H1 (cell line): ENCODE measurements at regions not wholly inside any gene's neighbourhood (a gene's known extent, or its start where the extent isn't known, plus 50 kb on each side); places are given as distances from the start of the nearest gene placed in this dataset.

ENCODE experiments used
- CTCF ChIA-PET: fragments of 300-600 bp; sonication (Branson Sonifier 250); formaldehyde crosslinking; loops from one replicate; lab custom pipeline; 2021; ENCODE audit not compliant: partially characterized antibody; lab: Charles Lee
- POLR2A ChIA-PET: fragments of 300-600 bp; sonication (Branson Sonifier 250); formaldehyde crosslinking; loops from one replicate; lab custom pipeline; 2021; ENCODE audit warnings: inconsistent platforms; ENCODE audit not compliant: partially characterized antibody; lab: Charles Lee
- DNase-seq, 2 experiments: peaks; one replicate each; pipeline versions ENCODE4 v3.0.0 to v3.0.0-alpha.2; 2010 to 2022; ENCODE audit warnings: low spot score in 2 of 2, low read depth in 1 of 2, mixed read lengths in 1 of 2
- FAIRE-seq: peaks from 2 replicates; lab custom pipeline; 2011; peaks lifted over from hg19 to GRCh38; lab: Jason Lieb, UNC
- H2AFZ ChIP-seq: 2 replicates; pipeline ENCODE4 v1.8.1; 2012; ENCODE audit warnings: low read length, inconsistent platforms
- H2AK5ac ChIP-seq: 2 replicates; pipeline ENCODE4 v1.6.1; 2013; ENCODE audit warnings: low read depth, low read length
- H2BK120ac ChIP-seq: replicated peaks from 2 replicates; pipeline ENCODE3; 2013; ENCODE audit warnings: low read depth, low read length, inconsistent platforms
- H2BK12ac ChIP-seq: 2 replicates; pipeline ENCODE4 v1.6.1; 2013; ENCODE audit warnings: low read depth, low read length
- H2BK15ac ChIP-seq: 2 replicates; pipeline ENCODE4 v1.6.1; 2013; ENCODE audit warnings: low read length
- H2BK20ac ChIP-seq: 2 replicates; pipeline ENCODE4 v1.6.1; 2013; ENCODE audit warnings: low read length
- H2BK5ac ChIP-seq: 2 replicates; pipeline ENCODE4 v1.6.1; 2013; ENCODE audit warnings: low read depth, low read length
- H3K14ac ChIP-seq: 2 replicates; pipeline ENCODE4 v1.6.1; 2013; ENCODE audit warnings: inconsistent platforms; ENCODE audit not compliant: insufficient read length
- H3K18ac ChIP-seq: 2 replicates; pipeline ENCODE4 v1.6.1; 2013; ENCODE audit warnings: low read length; ENCODE audit errors: extremely low read depth
- H3K23ac ChIP-seq: 2 replicates; pipeline ENCODE4 v1.6.1; 2013; ENCODE audit warnings: inconsistent platforms; ENCODE audit not compliant: insufficient read length
- H3K23me2 ChIP-seq: 2 replicates; pipeline ENCODE4 v1.6.1; 2013; ENCODE audit warnings: low read depth, low read length
- H3K27ac ChIP-seq: 2 replicates; pipeline ENCODE4 v1.6.1; 2011; ENCODE audit warnings: low read depth, low read length, inconsistent platforms
- H3K27me3 ChIP-seq, 4 experiments: replicated peaks in 1 of 4; 1 replicate in 1 of 4; 2 replicates in 3 of 4; pipeline versions ENCODE4 v1.6.1 to v1.8.1; 2011 to 2013; ENCODE audit warnings: low read length in 3 of 4, mild to moderate bottlenecking in 3 of 4, inconsistent platforms in 2 of 4, mixed read lengths in 2 of 4, moderate library complexity in 1 of 4; ENCODE audit not compliant: control insufficient read depth in 3 of 4, insufficient read depth in 3 of 4; ENCODE audit errors: extremely low read depth in 1 of 4
- H3K36me3 ChIP-seq, 4 experiments: 2 replicates each; pipeline versions ENCODE4 v1.6.1 to v1.8.1; 2011 to 2013; ENCODE audit warnings: mild to moderate bottlenecking in 4 of 4, low read length in 3 of 4, moderate library complexity in 2 of 4, control low read depth in 1 of 4, inconsistent platforms in 1 of 4; ENCODE audit not compliant: insufficient read depth in 4 of 4, control insufficient read depth in 2 of 4
- H3K4ac ChIP-seq: replicated peaks from 2 replicates; pipeline ENCODE3; 2013; ENCODE audit warnings: low read length, low read depth, mixed read lengths, inconsistent platforms; ENCODE audit not compliant: insufficient read length
- H3K4me1 ChIP-seq, 4 experiments: replicated peaks in 1 of 4; 1 replicate in 1 of 4; 2 replicates in 3 of 4; pipeline versions ENCODE4 v1.6.1 to v1.8.1; 2011 to 2013; ENCODE audit warnings: low read length in 3 of 4, inconsistent platforms in 2 of 4, mixed read lengths in 1 of 4; ENCODE audit not compliant: insufficient read depth in 4 of 4, control insufficient read depth in 3 of 4
- H3K4me2 ChIP-seq, 2 experiments: 2 replicates each; pipeline versions ENCODE4 v1.6.1 to v1.8.1; 2011 to 2013; ENCODE audit warnings: low read depth in 2 of 2, low read length in 2 of 2, control low read depth in 1 of 2, inconsistent platforms in 1 of 2, mild to moderate bottlenecking in 1 of 2; ENCODE audit not compliant: insufficient read depth in 1 of 2
- H3K4me3 ChIP-seq, 4 experiments: fragments of 200-600, 300-600 bp in 1 of 4; sonication (generic), shearing (Covaris generic), sonication (Bioruptor Twin) in 1 of 4; 2 replicates each; pipeline versions ENCODE4 v1.5.1 to v1.8.1; 2011 to 2016; ENCODE audit warnings: low read length in 4 of 4, low read depth in 3 of 4, control low read depth in 2 of 4, inconsistent platforms in 2 of 4, mild to moderate bottlenecking in 2 of 4, mixed read lengths in 1 of 4, moderate library complexity in 1 of 4; ENCODE audit not compliant: insufficient read depth in 2 of 4; ENCODE audit errors: extremely low read depth in 1 of 4
- H3K56ac ChIP-seq: replicated peaks from 2 replicates; pipeline ENCODE3; 2013; ENCODE audit warnings: low read depth, mild to moderate bottlenecking, mixed read lengths, low read length, inconsistent platforms; ENCODE audit not compliant: insufficient read length
- H3K79me1 ChIP-seq: 2 replicates; pipeline ENCODE4 v1.6.1; 2013; ENCODE audit warnings: low read depth, low read length, control low read depth
- H3K79me2 ChIP-seq, 2 experiments: 2 replicates each; pipeline versions ENCODE4 v1.6.1 to v1.8.1; 2012 to 2013; ENCODE audit warnings: low read length in 2 of 2, mild to moderate bottlenecking in 2 of 2, inconsistent platforms in 1 of 2; ENCODE audit not compliant: insufficient read depth in 2 of 2, control insufficient read depth in 1 of 2
- H3K9ac ChIP-seq, 4 experiments: replicated peaks in 1 of 4; 1 replicate in 1 of 4; 2 replicates in 3 of 4; pipeline versions ENCODE4 v1.6.1 to v1.8.1; 2011 to 2013; ENCODE audit warnings: low read depth in 3 of 4, low read length in 3 of 4, control low read depth in 2 of 4, mild to moderate bottlenecking in 2 of 4, moderate library complexity in 2 of 4, inconsistent platforms in 1 of 4; ENCODE audit errors: extremely low read depth in 1 of 4
- H3K9me3 ChIP-seq, 2 experiments: 2 replicates each; pipeline versions ENCODE4 v1.6.1 to v1.8.1; 2012 to 2013; ENCODE audit warnings: mild to moderate bottlenecking in 2 of 2, moderate library complexity in 2 of 2, control low read depth in 1 of 2, inconsistent platforms in 1 of 2, low read depth in 1 of 2, low read length in 1 of 2, mixed read lengths in 1 of 2; ENCODE audit not compliant: insufficient read depth in 2 of 2
- H4K20me1 ChIP-seq, 2 experiments: replicated peaks in 1 of 2; 2 replicates each; pipeline versions ENCODE3 to v1.8.1; 2011 to 2013; ENCODE audit warnings: inconsistent platforms in 2 of 2, low read length in 2 of 2, mild to moderate bottlenecking in 1 of 2; ENCODE audit not compliant: insufficient read depth in 2 of 2, control insufficient read depth in 1 of 2
- H4K5ac ChIP-seq: 2 replicates; pipeline ENCODE4 v1.6.1; 2013; ENCODE audit warnings: low read length, low read depth, mixed read lengths, inconsistent platforms; ENCODE audit not compliant: insufficient read length
- H4K8ac ChIP-seq: 2 replicates; pipeline ENCODE4 v1.8.0; 2013; ENCODE audit warnings: mild to moderate bottlenecking, moderate library complexity, low read length, inconsistent platforms; ENCODE audit not compliant: insufficient read depth; ENCODE audit errors: extremely low read depth
- H4K91ac ChIP-seq: replicated peaks from 2 replicates; pipeline ENCODE3; 2013; ENCODE audit warnings: low read length, mixed read lengths, inconsistent platforms; ENCODE audit not compliant: insufficient read length
- ASH2L ChIP-seq: fragments of 200-600, 300-600 bp; sonication (generic); IDR thresholded peaks from one replicate; pipeline ENCODE4 v1.7.1; 2017; ENCODE audit warnings: low read length
- CHD1 ChIP-seq: IDR thresholded peaks from 2 replicates; pipeline ENCODE4 v1.6.1; 2012; ENCODE audit warnings: low read depth, low read length, improper control_type of control experiment
- EZH2 ChIP-seq: fragments of 200-600 bp; sonication (generic); IDR thresholded peaks from 2 replicates; pipeline ENCODE4 v1.7.1; 2012; ENCODE audit warnings: low read depth, mild to moderate bottlenecking, moderate library complexity, low read length, inconsistent platforms; ENCODE audit not compliant: severe bottlenecking
- JUND ChIP-seq: IDR thresholded peaks from 2 replicates; pipeline ENCODE4 v1.6.1; 2011; ENCODE audit warnings: mild to moderate bottlenecking, improper control_type of control experiment, low read length
- POLR2A ChIP-seq, 2 experiments: IDR thresholded peaks; 1 replicate in 1 of 2; 2 replicates in 1 of 2; pipeline ENCODE4 v1.6.1; 2011; ENCODE audit warnings: low read depth in 2 of 2, low read length in 2 of 2, mild to moderate bottlenecking in 2 of 2; ENCODE audit errors: control extremely low read depth in 1 of 2
- POLR2AphosphoS5 ChIP-seq: IDR thresholded peaks from 2 replicates; pipeline ENCODE4 v1.6.1; 2011; ENCODE audit warnings: low read depth, low read length
- RFX5 ChIP-seq: IDR thresholded peaks from 2 replicates; pipeline ENCODE4 v1.6.1; 2011; ENCODE audit warnings: low read depth, low read length, improper control_type of control experiment, borderline replicate concordance
- SIRT6 ChIP-seq: IDR thresholded peaks from one replicate; pipeline ENCODE4 v1.7.1; 2012; ENCODE audit warnings: low read length, inconsistent platforms
- SIX5 ChIP-seq: IDR thresholded peaks from 2 replicates; pipeline ENCODE4 v1.6.1; 2011; ENCODE audit warnings: mild to moderate bottlenecking, low read depth, low read length
- TAF1 ChIP-seq: IDR thresholded peaks from 2 replicates; pipeline ENCODE4 v1.6.1; 2011; ENCODE audit warnings: mild to moderate bottlenecking, low read depth, low read length
- TCF12 ChIP-seq: IDR thresholded peaks from 2 replicates; pipeline ENCODE4 v1.6.1; 2011; ENCODE audit warnings: low read depth, mild to moderate bottlenecking, low read length
- YY1 ChIP-seq: IDR thresholded peaks from 2 replicates; pipeline ENCODE4 v1.6.1; 2011; ENCODE audit warnings: low read depth, mild to moderate bottlenecking, low read length
- WGBS, 2 experiments: shearing (Covaris generic) in 1 of 2; methylation state at CpG; one replicate each; pipeline versions ENCODE4 v1.1.6 to v1.1.7; 2013 to 2015; ENCODE audit warnings: low lambda C conversion rate in 2 of 2, mixed read lengths in 2 of 2, inconsistent platforms in 1 of 2, low coverage in 1 of 2, missing lambda C conversion rate in 1 of 2; ENCODE audit not compliant: insufficient replicate concordance in 2 of 2, insufficient coverage in 1 of 2, insufficient read length in 1 of 2; ENCODE audit errors: extremely low coverage in 1 of 2, missing lambda C conversion rate in 1 of 2; 5-methylcytosine and 5-hydroxymethylcytosine counted together
- TF ChIP-seq, protein P1 (sequence below), 3 experiments: IDR thresholded peaks; 1 replicate in 2 of 3; 2 replicates in 1 of 3; pipeline versions ENCODE4 v1.5.1 to v1.6.1; 2011; ENCODE audit warnings: low read length in 3 of 3, mild to moderate bottlenecking in 3 of 3, inconsistent platforms in 2 of 3, low read depth in 1 of 3, moderate library complexity in 1 of 3; ENCODE audit not compliant: insufficient read depth in 1 of 3; ENCODE audit errors: control extremely low read depth in 1 of 3
- TF ChIP-seq, protein P2 (sequence below): IDR thresholded peaks from 2 replicates; pipeline ENCODE4 v1.6.1; 2011; ENCODE audit warnings: low read depth, mild to moderate bottlenecking, low read length; ENCODE audit not compliant: insufficient read depth

DNA sequence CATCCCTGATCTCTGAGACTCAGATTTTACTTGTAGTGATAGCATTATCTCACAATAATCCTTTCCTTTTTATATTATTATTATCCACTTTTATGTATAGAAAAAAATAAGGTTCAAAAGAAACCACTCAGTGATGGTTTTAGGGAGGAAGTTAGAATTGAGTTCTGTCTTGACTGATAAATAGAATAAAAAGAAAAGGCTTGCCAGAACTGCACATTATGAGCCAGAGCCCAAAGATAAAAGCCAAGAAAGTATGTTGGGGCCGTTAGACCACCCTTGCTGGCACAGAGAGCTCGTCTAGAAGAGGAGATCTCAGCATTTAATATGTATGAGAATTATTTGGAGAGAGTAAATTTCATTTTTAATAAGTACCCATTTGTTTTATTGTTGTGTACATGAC lies 103.2 kb downstream of the TSPAN8 start:
- Histone ChIP-seq H2BK20ac (no peak overlapping the region), H3K9ac (no peak overlapping the region), H3K79me2 (no peaks in the 10 kb centered on the region), H2BK12ac (no peak overlapping the region), H2BK5ac (no peak overlapping the region), H4K8ac (no peak overlapping the region), H3K14ac (no peak overlapping the region), H3K4ac (no peak overlapping the region), H2AK5ac (no peak overlapping the region), H2AFZ (no peak overlapping the region), H2BK15ac (no peak overlapping the region), H3K23ac (no peak overlapping the region), H3K27me3 (no peaks in the 10 kb centered on the region), H3K36me3 (no peaks in the 10 kb centered on the region), H3K79me1 (no peaks in the 10 kb centered on the region), H4K5ac (no peak overlapping the region), H4K20me1 (no peaks in the 10 kb centered on the region), H2BK120ac (no peak overlapping the region), H3K18ac (no peak overlapping the region), H3K4me1 (no peaks in the 10 kb centered on the region), H3K27ac (no peak overlapping the region), H3K4me2 (no peak overlapping the region), H3K56ac (no peak overlapping the region), H3K9me3 (no peaks in the 10 kb centered on the region), H3K4me3 (no peak overlapping the region), H3K23me2 (no peaks in the 10 kb centered on the region), H4K91ac (no peak overlapping the region)
- no peak for DNase-seq
- 88% methylated on average over 2 of the region's 2 CpGs; no CpG with 5 or more reads in 1 of the 2 experiments for WGBS, 2 experiments
- FAIRE-seq, result no peak
- ChIA-PET POLR2A (no interaction called here), CTCF (no interaction called here)
- TF ChIP-seq SIRT6 (no peak), JUND (no peak), TCF12 (no peak), TAF1 (no peak), ASH2L (no peak), YY1 (no peak), SIX5 (no peak), POLR2A (IDR thresholded peaks at IDR 0.05; ENCODE audit: control extremely low read depth in 1 of 2, low read depth in 2 of 2, low read length in 2 of 2) (no peak), CHD1 (no peak), EZH2 (no peak), POLR2AphosphoS5 (no peak), RFX5 (no peak)
- TF ChIP-seq, protein P1, sequence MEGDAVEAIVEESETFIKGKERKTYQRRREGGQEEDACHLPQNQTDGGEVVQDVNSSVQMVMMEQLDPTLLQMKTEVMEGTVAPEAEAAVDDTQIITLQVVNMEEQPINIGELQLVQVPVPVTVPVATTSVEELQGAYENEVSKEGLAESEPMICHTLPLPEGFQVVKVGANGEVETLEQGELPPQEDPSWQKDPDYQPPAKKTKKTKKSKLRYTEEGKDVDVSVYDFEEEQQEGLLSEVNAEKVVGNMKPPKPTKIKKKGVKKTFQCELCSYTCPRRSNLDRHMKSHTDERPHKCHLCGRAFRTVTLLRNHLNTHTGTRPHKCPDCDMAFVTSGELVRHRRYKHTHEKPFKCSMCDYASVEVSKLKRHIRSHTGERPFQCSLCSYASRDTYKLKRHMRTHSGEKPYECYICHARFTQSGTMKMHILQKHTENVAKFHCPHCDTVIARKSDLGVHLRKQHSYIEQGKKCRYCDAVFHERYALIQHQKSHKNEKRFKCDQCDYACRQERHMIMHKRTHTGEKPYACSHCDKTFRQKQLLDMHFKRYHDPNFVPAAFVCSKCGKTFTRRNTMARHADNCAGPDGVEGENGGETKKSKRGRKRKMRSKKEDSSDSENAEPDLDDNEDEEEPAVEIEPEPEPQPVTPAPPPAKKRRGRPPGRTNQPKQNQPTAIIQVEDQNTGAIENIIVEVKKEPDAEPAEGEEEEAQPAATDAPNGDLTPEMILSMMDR (IDR thresholded peaks at IDR 0.05; ENCODE audit: control extremely low read depth in 1 of 3, insufficient read depth in 1 of 3, low read depth in 1 of 3, low read length in 3 of 3), result no peak
- TF ChIP-seq, protein P2, sequence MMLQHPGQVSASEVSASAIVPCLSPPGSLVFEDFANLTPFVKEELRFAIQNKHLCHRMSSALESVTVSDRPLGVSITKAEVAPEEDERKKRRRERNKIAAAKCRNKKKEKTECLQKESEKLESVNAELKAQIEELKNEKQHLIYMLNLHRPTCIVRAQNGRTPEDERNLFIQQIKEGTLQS, result no peak
